GM20000 (cell line): ENCODE measurements at regions not wholly inside any gene's neighbourhood (a gene's known extent, or its start where the extent isn't known, plus 50 kb on each side); places are given as distances from the start of the nearest gene placed in this dataset.

ENCODE experiments used
- DNase-seq: peaks from one replicate; pipeline ENCODE4 v3.0.0; 2012; ENCODE audit warnings: low spot score
- TF ChIP-seq, protein P1 (sequence below): IDR thresholded peaks from 2 replicates; pipeline ENCODE4 v1.5.1; 2012; ENCODE audit warnings: mild to moderate bottlenecking, control low read depth; ENCODE audit errors: extremely low read depth, missing control alignments

DNA sequence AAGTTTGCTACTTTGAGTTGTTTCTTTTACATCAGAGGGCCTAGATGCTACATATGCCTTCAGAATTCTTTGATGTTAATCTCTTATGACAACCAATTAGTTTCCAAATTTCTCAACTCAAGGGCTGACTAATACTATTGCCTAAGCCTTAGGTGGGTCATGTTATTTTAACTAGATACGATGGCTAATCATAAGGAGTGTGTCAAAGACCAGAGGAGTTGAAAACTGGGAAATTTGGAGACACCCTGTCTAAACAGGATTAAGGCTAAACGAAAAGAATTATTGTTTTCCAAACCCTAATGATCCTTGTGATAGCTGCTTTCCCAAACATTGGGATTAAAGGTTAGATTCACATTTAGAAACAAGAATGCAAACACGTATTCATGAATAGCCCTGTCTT, 228.5 kb downstream of the PCDH7 start:
- TF ChIP-seq, protein P1, sequence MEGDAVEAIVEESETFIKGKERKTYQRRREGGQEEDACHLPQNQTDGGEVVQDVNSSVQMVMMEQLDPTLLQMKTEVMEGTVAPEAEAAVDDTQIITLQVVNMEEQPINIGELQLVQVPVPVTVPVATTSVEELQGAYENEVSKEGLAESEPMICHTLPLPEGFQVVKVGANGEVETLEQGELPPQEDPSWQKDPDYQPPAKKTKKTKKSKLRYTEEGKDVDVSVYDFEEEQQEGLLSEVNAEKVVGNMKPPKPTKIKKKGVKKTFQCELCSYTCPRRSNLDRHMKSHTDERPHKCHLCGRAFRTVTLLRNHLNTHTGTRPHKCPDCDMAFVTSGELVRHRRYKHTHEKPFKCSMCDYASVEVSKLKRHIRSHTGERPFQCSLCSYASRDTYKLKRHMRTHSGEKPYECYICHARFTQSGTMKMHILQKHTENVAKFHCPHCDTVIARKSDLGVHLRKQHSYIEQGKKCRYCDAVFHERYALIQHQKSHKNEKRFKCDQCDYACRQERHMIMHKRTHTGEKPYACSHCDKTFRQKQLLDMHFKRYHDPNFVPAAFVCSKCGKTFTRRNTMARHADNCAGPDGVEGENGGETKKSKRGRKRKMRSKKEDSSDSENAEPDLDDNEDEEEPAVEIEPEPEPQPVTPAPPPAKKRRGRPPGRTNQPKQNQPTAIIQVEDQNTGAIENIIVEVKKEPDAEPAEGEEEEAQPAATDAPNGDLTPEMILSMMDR = no peak
- DNase-seq = no peak

DNA sequence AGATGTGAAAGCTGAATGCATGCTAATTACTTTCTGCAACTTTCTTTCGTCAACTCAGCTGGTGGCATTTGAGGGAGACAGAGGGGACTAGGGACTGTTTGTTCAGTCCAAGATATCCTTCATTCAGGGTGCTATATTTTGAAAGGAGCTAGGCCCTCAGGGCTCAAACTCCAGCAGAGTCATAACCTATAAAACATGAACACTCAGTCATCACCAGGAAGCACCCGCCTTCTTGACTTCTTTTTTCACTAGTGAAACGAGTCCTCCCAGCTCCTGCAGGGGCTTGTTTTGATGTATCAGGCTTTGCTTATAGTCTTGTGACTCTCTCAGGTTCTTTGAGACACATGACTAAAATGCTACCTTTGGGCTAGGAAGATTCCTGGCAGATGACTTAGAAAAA, 230.6 kb downstream of the PCDH7 start:
- TF ChIP-seq, protein P1 = no peak
- no peak for DNase-seq

DNA sequence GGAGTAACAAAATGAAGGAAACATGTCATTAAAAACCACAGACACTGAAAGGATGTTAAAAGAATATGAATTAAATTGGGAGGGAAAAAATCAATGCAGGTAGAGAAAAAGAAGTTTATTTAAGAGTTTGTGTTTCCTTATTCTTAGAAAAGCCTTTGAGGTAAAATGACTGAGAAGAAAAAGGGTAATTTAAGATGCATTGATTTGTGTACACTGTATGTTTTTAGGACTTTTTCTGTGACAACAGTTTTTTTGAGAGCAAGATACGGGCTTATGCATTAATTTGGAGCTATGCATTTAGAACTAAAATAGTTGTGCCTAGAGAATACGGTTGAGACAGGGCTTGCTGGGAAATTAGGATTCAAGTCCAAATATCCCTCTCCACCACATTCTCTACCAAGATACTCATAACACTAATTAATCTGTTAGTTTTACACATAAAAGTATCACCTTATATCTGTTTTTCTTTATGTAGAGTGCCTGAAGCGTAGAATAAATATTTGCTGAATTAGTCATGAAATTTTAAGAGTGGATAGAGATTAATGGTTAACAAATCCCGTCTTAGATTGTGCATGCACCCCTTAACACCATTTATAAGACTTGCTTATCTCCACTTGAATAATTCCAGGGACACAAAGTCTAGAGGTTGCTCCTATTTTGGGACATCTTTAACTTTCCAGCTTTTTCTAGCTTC, 232.5 kb downstream of the PCDH7 start:
- DNase-seq = no peak
- TF ChIP-seq, protein P1 = no peak

DNA sequence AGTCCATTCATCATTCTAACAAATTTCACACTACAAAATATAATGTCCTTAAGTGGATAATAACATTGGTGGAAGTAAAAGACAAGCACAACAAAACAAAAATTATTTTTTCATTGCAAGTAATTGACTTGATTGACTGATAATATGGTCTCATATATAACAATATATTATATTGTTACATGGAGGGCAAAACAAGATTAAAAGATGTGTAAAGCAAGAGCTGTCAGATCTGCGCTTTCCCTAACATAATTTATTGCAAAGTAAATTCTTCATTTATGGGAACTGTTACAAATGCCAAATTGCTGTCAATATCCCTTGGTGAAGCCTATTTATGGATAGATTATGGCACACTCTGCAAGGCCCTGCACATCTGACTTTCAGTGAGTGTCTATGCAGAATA, 233.6 kb downstream of the PCDH7 start:
- TF ChIP-seq, protein P1 = no peak
- DNase-seq = no peak

DNA sequence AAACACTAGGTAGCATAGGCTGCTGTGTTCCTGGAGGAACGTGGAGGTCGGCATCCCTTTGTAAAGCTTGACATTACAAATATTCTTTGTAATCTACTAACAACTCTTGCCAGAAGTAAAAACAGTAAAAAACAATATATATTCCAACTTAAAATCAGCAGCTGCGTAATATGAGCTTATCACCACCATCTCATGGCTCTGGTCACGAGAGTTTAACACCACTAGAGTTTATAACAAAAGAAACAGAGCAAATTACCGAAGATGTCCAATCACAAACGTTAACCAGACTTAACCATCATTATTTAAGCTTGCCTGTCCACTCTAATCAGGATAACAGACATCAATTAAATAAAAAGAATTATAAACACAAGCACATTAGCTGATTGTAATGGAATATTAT, 236.7 kb downstream of the PCDH7 start:
- no peak for DNase-seq
- TF ChIP-seq, protein P1 = no peak

DNA sequence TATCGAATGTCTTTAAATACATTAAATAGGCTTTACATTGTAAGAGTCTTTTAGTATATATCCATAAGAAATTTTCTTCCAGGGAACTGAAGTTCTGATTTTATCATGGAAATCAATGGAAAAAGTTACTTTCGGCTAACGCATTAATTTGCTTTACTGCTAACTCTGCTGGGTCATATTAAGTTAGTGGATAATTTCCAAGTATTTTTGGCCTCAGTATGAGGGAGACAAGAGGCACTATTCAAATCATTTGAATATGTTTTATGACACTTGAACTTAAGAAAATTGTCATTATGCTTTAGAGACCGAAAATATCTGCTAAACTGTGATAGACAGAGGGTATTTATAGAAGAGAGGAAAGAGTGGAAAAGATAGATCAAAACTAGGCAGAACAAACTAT, 237.5 kb downstream of the PCDH7 start:
- DNase-seq = no peak
- TF ChIP-seq, protein P1 = no peak

DNA sequence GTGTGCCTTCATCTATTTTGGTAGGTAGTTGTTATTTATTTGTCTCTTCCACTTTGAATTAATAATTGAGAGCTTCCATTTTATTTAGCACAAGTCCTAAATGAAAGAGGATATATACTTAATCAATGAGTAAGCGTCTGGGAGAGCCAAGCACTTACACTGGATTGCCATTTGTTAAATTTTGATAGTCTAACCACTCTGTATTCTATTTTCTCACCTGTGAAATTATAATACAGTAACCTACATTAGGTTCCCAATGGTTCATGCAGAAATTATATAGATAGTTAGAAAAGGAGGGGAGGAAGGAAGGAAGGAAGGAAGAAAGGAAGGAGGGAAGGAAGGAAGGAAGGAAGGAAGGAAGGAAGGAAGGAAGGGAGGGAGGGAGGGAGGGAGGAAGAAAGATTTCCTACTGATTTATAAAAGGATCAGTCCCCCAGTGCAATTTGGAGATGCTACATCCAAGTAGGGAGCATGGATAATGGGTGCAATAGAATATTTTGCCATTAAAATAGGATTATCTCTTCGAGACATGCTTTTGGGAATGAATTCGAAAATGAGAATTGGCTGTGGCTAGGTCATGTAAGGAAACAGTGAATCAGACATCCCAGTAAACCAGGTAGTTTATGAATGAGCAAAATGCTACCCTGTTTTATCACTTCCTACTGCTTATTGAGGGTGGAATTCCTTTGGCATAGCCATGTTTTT, 239.8 kb downstream of the PCDH7 start:
- DNase-seq = no peak
- TF ChIP-seq, protein P1 = no peak
